Kidney tubule cell (primary cell): ENCODE measurements at regions not wholly inside any gene's neighbourhood (a gene's known extent, or its start where the extent isn't known, plus 50 kb on each side); places are given as distances from the start of the nearest gene placed in this dataset.

Experiments used
- DNase-seq: peaks from one replicate; pipeline ENCODE4 v3.0.0-alpha.2; 2018; ENCODE audit warnings: low spot score

DNA sequence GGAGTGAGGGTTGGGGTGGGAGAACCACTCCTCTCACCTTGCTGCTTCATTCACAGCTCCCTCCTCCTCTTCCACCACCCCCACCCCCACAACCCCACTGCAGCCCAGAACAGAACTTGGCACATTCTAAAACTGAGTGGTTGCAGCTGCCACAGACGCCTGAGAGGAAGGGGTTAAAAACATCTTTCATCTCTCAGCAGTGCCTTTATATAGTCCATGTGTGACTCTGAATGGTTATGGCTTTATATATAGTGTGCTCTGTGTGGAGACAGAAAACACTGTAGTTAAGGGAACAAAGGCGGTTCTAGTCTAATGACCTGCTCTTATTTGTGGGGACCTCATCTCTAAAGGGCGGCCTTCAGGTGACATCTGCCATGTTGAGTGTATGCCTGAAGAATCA is 144.8 kb downstream of the BCOR start:
- no peak for DNase-seq

DNA sequence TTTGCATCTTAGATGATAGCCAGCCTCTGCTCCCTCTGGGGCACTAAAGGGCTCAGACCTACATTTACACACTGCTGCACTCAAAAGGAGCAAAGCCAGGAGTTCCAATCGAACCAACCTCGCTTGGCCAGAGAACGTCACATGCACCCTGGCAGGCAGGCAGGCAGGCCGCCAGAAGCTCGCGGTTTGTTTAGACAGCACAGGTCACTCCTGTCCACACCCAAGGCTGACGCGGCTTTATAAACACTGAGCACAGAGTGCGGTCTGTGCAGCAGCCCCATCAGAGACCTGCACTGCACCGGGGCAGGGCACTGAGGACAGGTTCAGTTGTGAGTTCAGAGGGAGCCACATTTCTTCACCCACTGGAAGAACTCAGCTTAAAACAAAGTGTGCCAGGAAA is 143.9 kb downstream of the BCOR start:
- DNase-seq, result peak; percentile 86

DNA sequence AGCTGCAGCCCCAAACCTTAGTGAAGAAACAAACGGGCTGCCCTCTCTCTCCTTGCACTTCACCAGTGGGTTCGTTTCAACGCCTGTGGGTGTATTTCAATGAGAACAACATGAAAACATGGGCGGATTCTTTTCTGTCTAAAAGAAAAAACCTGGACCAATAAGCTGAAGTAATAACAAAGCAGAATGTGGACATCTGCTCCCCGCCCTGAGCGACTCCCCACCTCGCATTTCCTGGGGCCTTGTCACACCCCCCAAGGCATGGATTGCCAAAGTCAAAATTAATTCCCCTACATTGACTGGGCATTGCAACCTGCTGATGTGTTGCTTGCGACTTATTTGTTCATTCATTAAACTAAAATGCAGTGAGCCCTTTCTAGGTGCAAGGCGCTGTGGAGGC is 142.9 kb downstream of the BCOR start:
- DNase-seq, result no peak

DNA sequence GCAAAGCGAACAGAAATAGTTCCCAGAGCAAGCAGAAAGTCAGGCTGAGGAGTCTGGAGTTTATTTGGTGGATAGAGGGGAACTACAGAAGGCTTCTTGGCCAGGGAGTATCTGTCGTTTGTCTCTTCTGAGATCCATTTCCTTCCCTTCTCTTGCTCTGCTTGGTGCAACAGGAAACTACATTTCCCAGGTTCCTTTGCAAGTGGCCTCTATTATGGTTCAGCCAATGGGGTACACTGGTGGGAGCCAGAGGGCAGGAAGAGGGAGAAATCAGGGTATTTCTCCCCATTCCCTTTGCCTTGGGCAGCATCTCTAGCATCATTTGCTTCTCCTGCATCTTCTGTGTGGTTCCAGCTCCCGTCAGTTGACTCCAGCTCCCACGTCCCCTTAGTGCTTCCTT is 142.1 kb downstream of the BCOR start:
- DNase-seq, result no peak

DNA sequence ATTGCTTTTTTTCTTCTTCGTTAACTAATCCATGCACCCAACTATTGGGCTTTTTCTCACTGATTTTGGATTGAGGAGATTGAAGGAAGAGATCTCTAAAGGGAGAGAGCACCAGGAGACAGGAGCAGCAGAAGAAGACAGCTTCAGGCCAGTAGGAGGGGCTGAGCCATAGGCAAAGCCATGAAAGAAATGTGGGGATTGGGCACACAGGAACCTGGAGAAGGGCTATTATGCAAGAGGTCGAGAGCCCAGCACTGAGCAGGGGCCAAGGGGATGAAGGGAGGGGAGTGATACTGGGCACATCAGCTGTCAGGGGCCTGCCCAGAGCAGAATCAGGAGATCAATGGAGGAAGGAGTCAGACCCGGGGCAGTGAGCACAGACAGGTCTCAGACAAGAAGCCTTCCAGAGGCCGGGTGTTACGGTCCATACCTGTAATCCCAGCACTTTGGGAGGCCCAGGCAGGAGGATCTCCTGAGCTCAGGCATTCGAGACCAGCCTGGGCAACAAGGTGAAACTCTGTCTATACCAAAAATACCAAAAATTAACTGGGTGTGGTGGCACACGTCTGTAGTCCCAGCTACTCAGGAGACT is 140.9 kb downstream of the BCOR start:
- no peak for DNase-seq

DNA sequence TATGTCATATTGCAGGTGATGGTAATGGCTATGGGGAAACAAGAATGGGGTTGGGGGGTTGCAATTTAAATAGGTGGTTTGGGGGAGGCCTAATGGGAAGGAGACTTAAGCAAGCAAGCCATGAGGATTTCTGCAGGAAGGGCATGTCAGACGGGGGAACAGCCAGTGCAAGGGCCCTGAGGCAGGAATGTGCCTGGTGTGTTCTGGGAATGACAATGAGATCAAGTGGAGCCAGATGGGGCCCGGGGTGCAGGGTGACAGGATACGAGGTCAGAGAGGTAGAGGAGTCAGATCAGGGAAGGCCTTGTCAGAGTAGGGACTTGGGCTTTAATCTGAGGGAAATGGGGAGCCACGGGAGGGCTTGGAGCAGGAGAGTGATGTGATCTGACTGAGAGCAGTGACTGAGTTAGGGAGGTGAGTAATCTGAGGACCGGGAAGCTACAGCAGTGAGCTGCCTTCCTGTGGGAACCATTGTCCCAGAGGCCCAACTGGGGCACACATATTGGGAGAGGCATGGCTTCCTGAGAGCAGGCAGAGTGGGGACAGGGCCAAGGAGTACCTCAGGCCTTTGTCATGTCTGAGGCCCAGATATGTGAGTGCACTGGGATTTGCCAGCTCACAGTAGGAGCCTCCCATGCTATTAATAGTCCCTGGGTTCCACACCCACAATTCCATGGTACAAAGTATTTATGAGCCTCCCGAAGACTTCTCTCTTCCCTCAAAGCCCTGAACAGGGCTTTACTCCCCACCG is 139.8 kb downstream of the BCOR start:
- DNase-seq, result no peak

DNA sequence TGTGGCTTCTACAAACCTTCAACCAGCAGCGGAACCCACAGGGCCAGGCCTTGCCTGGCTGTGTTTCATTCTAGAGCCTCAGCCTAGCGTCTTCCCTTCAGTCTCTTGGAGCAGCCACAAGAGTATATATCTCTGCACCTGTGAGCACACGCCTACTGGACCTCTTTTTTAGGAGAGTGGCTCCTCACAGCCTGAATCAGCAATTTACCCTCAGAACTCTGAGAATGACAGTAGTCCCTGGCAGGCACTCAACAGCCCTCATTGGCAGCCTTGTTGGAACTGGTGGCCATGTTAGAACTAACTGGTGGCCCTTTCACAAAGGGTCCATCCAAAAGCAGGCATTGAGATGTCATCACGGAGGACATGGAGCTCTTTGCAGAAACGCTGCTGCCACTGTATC is 138.9 kb downstream of the BCOR start:
- DNase-seq, result no peak

DNA sequence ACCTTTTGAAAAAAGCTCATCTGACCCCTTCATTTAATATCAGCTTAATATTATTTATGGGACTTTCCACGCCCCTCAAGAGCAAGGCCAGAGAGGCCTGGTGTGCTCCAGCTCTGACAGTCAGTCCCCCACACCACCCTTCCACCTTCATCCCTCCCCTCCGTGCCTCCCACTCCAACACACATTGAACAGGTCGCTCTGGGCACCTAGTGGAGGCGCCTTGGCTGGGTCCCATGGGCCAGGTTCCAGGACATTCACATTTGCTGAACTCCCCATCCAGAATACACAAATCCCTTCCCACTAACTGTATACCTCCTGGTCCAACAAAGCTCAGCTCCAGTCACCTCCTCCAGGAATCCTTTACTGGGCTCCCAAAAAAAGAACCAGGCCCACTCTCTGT is 137.5 kb downstream of the BCOR start:
- no peak for DNase-seq

DNA sequence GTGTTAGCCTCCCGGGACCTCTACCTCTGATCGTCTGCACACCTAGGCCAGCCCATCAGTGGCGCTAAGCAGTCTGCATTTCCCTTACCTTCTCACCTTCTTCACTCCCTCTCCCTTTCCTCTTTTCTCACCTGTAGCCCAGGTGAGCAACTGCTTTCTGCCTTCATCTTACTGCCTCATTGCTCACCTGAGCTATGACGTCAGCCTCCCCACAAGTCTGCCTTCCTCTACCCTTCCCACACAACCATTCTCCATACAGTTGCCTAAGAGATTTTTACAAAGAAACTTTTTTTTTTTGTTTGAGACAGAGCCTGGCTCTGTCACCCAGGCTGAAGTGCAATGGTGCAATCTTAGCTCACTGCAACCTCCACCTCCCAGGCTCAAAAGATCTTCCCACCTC is 136.3 kb downstream of the BCOR start:
- no peak for DNase-seq

DNA sequence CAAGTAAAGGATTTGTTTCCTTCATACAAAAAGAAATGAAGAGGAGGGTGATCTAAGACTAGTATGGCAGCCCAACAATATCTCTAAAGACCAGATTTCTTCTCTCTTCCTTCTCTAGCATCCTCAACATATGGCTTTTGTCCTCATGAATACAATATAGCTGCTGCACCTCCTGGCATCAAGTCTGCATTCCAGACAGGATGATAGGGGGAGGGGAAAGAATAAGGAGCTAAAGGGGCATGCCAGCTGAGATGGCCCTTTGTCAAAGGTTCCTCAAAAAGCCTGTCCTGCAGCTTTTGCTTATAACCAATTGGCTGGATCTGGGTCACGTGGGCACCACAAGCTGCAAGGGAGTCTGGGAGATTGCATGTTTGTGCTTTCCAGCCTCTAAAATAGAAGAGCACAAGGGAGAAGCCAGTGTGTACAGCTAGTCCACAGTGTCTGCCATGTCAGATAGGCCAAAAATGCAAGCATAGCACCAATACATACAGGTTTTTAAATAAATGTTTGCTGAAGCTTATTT is 132.6 kb downstream of the BCOR start:
- no peak for DNase-seq

DNA sequence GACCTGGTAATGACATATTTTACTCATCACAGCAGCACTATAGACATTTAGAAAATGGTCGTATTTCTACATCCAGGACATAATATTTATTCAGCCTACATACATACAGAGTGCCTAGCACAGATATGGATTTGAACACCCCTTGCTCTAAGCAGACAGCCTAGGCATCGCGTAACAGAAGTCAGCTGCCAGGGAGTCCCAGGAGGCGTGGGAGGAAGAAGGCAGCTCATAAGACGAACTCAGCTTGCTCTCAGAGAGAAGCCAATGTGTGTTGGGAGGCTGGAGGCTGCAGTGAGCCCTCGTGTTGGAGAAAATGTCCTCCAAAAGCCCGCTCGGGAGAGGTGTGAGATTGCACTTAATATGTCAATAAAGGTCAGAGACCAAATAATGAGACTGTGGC is 131.6 kb downstream of the BCOR start:
- DNase-seq, result no peak

DNA sequence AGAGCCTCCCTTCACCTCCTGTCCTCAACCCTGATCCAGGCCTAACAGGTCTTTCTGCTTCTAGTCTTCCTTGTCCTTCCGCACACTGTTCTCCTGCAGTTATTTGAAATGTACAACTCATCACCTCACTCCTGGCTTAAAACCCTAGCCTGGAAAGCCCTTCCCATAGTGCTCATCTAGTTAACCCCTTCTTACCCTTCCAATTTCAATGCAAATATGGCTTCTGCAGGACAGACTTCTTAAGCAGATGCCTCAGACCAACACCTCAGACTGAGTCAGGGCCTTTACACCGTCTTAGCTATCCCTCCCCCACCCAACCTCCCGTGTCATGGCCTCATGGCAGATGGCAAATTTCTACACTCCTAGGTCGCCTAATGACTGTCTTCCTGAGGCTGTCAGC is 130.4 kb downstream of the BCOR start:
- DNase-seq, result peak; percentile 29

DNA sequence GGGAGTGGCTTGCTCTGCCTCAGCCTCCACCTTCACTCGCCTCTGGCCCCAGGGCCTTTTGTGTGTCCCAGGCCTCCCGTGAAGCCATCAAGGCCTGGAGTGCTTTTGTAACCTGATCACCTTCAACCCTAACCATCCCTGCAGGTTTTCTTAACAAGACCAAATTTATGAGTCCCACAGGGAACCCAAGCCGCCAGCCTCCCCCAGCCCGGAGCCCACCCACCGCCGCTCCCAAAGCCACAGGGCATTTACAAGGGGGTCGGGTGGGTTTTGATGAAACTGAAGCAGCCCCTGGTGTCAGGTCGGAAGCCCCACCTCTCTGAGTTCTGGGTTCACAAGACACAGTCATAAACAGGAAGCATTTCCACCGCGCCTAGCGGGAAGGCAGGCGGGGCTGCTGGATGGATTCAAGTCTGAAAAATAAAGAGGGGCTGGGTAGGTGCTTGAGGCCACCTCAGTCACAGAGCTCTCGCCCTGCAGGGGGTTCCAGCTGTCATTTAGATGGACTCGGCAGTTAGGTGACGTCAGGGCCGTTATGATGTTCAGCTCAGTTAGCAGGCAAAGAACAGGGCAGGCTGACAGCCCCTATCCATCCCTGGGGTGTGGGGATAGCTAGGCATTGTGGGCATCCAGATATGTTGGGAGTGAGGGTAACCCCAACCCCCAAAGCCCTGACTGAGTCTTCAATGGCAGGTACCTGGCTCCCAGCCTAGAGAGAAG is 128.5 kb downstream of the BCOR start:
- DNase-seq, result no peak

DNA sequence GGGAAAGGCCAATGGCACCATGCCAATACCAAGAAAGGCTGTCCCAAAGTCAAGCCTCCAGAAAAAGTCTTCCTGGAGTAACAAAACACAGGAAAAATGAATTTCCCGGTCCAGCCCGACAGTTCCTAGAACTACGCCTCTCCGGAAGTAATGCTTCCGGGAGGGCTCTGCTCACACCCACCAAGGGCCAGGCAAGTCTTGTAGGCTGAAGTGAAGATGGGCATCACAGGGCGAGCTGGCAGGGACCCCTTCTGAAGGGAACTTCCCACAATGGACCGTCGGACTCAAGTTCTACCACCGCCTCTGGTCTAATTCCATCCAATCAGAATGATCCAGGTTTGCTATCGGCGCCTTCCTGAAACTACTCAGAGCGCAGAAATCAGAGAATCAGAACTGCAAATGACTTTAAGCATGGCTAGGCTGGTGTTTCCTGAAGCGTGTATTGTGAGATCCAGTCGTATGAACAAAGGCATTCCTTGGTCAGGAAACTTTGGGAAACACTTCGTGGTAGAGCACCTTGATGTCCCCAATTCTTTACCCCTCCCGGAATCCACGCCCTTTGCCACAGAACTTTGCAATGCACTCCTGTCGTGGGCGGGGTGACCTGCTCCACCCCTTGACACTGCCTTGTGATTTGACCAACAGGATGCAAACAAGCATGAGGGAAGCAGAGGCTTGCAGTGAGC is 127.8 kb downstream of the BCOR start:
- DNase-seq, result peak; percentile 56

DNA sequence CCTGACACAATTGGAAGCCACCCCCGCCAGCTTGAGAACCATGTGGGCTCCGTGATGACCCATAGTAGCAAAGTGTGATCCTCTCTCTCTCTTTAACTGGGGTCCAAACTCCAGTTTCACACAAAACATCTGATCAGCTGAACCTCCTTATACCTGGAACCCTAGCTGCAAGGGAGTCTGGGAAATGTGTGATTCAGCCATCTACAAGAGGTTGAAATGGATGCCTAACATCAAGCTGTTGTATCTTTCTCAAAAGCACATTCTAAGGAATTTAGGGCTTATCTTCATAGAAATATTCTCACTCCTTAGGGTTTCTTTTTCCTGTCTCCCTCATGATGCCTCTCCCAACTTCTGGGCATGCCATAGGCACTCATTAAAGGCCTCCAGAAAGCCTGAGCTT is 126.0 kb downstream of the BCOR start:
- no peak for DNase-seq

DNA sequence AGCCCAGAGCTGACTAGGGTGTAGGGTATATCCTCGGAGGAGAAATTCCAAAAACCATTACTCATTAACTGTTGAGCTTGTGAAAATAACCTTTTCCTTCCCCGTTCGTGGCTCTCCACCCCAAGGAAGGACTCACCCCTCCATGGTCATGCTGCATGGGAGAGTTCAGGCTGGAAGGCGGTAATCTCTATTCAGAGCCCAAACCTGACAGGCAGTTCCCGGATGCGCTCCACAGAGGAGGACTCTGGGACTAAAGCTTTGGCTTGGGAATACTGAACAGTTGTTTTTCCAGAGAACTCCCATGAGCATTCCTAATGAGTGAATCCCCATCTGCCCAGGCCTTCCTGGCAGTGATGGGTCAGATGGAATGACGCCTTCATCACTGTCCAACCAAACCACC is 125.4 kb downstream of the BCOR start:
- peak; percentile 61 for DNase-seq

DNA sequence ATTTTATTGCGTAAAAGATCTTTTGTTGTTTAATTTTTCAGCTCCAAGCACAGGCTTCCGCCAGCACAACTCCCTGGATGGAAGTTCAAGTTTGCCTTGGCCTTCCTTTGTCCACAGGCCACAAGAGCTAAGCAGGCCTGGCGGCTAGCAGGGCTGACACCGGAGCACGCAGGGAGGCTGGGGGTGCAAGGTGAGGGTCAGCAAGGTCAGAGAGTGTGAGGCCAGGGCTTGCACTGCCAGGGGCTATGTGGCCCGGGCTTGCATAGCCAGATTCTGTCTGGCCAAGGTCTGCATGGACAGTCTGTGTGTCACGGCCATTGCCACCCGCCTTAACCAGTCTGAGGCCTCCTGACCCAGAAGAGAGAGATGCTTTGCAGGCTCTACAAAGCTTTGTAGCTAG is 123.9 kb downstream of the BCOR start:
- no peak for DNase-seq

DNA sequence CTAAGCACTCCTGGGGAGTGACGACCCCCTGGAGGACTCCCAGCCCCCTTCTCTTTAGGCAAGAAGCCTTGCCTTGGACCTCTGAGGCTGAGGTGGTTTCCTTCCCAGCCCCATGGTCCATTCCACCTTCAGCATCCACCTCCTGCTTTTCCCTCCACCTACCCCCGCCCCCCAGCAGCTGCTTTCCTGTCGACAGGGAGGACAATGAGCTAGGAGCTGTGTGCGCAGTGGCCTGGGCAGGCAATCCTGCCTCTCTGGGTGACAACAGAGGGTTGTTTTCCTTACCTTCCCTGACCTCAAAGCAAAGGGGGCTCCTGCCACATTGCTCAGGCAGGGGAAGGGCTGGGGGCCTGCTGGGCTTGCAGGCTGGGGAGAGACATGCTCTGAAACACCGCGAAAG is 123.5 kb downstream of the BCOR start:
- no peak for DNase-seq

DNA sequence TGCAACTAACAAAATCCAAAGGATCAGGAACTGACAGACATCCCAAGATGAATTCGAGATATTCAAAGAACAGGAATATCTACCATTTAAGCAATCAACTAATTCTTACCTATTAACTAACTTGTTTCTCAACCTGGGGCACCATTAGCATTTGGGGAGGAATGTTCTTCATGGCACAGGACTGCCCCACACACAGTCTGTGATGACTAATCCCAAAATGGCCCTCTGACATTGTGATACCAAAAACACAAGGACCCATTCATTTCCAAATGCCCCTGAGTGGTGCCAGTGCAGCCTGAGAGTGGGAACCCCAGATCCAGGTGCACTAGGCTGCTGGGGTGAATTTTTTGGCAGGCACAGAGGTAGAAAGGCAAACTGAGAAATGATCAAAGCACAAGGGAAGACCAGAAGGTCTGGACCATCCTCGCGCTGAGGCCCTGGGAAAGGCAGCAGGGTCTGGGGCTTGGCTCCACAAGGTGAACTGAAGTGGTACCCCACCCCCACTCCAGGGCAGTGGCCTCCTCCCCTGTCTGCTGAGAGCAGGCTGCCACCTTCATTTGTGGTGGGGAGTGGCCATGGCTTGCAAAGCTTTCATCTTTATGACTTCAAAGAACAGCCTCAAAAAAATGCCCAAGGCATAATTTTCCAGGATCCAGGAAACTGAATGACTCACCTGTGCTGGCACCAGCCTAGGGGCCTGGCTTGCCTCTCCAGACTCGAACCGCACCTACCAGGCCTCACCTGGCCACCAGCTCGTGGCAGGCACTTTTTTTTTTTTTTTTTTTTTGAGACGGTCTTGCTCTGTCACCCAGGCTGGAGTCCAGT is 122.4 kb downstream of the BCOR start:
- peak; percentile 74 for DNase-seq

DNA sequence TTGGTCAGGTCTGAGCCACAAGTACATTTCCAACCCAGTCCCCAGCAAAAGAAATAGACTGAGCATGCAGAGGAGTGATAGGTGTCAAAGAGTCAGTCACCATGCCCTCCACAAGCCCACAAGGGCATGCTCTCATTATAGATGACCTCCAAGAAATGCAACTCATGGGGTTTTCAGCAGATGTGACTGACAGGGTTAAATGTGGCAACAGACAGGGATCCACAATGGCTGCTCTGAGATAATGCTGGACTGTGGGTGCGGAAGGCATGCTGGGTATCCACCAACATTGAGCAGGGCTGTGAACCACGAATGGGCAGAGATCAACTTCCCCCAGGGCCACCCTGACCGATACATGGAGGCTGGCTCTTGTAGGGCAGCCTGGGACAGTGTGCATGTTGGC is 115.8 kb downstream of the BCOR start:
- no peak for DNase-seq

DNA sequence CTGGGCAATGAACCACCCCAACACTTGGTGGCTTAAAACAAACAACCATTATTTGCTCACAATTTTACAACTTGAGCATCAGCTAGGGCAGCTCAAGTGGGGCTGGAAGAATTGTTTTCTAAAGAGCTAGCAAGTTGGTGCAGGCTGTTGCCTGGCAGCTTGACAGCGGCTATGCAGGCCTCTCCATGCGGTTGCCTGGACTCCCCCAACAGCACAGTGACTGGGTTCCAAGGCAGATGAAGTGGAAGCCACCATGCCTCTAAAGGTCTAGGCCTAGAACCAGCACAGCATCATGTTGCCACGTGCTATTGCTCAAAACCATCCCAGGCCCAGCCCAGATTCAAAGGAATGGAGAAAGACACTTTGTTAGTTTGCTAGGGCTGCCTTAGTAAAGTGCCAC is 114.8 kb downstream of the BCOR start:
- DNase-seq, result no peak

DNA sequence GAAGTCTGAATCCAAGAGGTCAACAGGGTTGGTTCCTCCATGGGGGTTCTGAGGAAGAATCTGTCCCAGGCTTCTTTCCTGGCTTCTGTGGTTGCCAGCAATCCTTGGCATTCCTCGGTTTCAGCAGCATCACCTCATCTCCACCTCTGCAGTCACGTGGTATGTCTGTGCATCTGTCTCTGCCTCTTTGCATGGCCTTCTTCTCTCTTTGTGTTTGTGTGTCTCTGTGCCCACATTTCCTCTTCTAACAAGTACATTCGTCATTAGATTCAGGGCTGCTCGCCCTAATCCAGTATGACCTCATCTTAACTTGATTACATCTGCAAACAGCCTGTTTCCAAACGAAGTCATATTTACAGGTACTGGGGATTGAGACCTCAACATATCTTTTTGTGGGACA is 114.0 kb downstream of the BCOR start:
- peak; percentile 63 for DNase-seq
